Common myeloid progenitor, CD34-positive (primary cell): ENCODE measurements at regions not wholly inside any gene's neighbourhood (a gene's known extent, or its start where the extent isn't known, plus 50 kb on each side); places are given as distances from the start of the nearest gene placed in this dataset.

Source experiments
- CTCF ChIA-PET: fragments of 350-600 bp; sonication (Branson Sonifier 250); formaldehyde crosslinking; loops from one replicate; lab custom pipeline; 2021; ENCODE audit warnings: antibody characterized with exemption; lab: Charles Lee
- POLR2A ChIA-PET: fragments of 350-600 bp; sonication (Branson Sonifier 250); formaldehyde crosslinking; loops from one replicate; lab custom pipeline; 2021; ENCODE audit warnings: antibody characterized with exemption; lab: Charles Lee
- DNase-seq, 3 donors: peaks; one replicate each; pipeline versions ENCODE4 v3.0.0 to v3.0.0-alpha.2; 2013
- H3K27ac ChIP-seq, 2 experiments: 1 replicate in 1 of 2; 2 replicates in 1 of 2; pipeline ENCODE4 v1.7.0; 2013; ENCODE audit warnings: inconsistent platforms in 2 of 2, low read length in 2 of 2, mild to moderate bottlenecking in 2 of 2, low read depth in 1 of 2, moderate library complexity in 1 of 2; ENCODE audit not compliant: severe bottlenecking in 2 of 2, insufficient read depth in 1 of 2, poor library complexity in 1 of 2
- H3K27me3 ChIP-seq, 5 experiments: replicated peaks in 2 of 5; 1 replicate in 3 of 5; 2 replicates in 2 of 5; pipeline versions ENCODE4 v1.6.1 to v1.7.0; 2013; ENCODE audit warnings: low read length in 4 of 5, mild to moderate bottlenecking in 2 of 5, moderate library complexity in 2 of 5, inconsistent platforms in 1 of 5; ENCODE audit not compliant: insufficient read depth in 5 of 5, control insufficient read depth in 4 of 5
- H3K36me3 ChIP-seq, 4 experiments: 1 replicate in 2 of 4; 2 replicates in 2 of 4; pipeline versions ENCODE4 v1.6.1 to v1.7.0; 2013; ENCODE audit warnings: low read length in 3 of 4, control low read depth in 1 of 4, mild to moderate bottlenecking in 1 of 4; ENCODE audit not compliant: control insufficient read depth in 4 of 4, insufficient read depth in 4 of 4
- H3K4me1 ChIP-seq, 4 experiments: 1 replicate in 3 of 4; 2 replicates in 1 of 4; pipeline versions ENCODE4 v1.6.1 to v1.7.1; 2013; ENCODE audit warnings: low read length in 3 of 4, mild to moderate bottlenecking in 3 of 4, control low read depth in 1 of 4, inconsistent platforms in 1 of 4, moderate library complexity in 1 of 4; ENCODE audit not compliant: control insufficient read depth in 4 of 4, insufficient read depth in 4 of 4; ENCODE audit errors: control extremely low read depth in 1 of 4
- H3K4me3 ChIP-seq, 7 experiments: 1 replicate in 4 of 7; 2 replicates in 3 of 7; pipeline versions ENCODE4 v1.5.1 to v1.7.0; 2013; ENCODE audit warnings: mild to moderate bottlenecking in 7 of 7, low read length in 6 of 7, moderate library complexity in 6 of 7, inconsistent platforms in 2 of 7, low read depth in 2 of 7, control low read depth in 1 of 7; ENCODE audit not compliant: insufficient read depth in 4 of 7, control insufficient read depth in 1 of 7; ENCODE audit errors: extremely low read depth in 1 of 7
- H3K9me3 ChIP-seq, 5 experiments: 1 replicate in 4 of 5; 2 replicates in 1 of 5; pipeline versions ENCODE4 v1.6.1 to v1.7.1; 2013; ENCODE audit warnings: low read length in 4 of 5, mild to moderate bottlenecking in 2 of 5, inconsistent platforms in 1 of 5, low read depth in 1 of 5, moderate library complexity in 1 of 5; ENCODE audit not compliant: control insufficient read depth in 4 of 5, insufficient read depth in 2 of 5; ENCODE audit errors: control extremely low read depth in 1 of 5
- WGBS: methylation state at CpG from one replicate; pipeline ENCODE4 v1.1.5; 2013; ENCODE audit not compliant: insufficient coverage; 5-methylcytosine and 5-hydroxymethylcytosine counted together

- no CpG with 5 or more reads among the region's 2 CpGs for WGBS
- ChIA-PET POLR2A (no interaction called here), CTCF (no interaction called here)
- Histone ChIP-seq H3K27ac (no peak overlapping the region), H3K4me3 (no peak overlapping the region), H3K27me3 (no peaks in the 10 kb centered on the region), H3K4me1 (no peaks in the 10 kb centered on the region), H3K36me3 (no peaks in the 10 kb centered on the region), H3K9me3 (no peaks in the 10 kb centered on the region)
- no peak for DNase-seq
These were observed 1480.5 kb upstream of the IGFBP7 start for GRCh38 chr4:58590722-58591121.

GRCh38 chr4:58587856-58588255 is 1477.7 kb upstream of the IGFBP7 start:
- no peak for DNase-seq
- H3K4me1 ChIP-seq, result no peaks in the 10 kb centered on the region
- ChIA-PET POLR2A (no interaction called here), CTCF (no interaction called here)
- H3K4me3 ChIP-seq, result no peak overlapping the region
- no peak overlapping the region for H3K27ac ChIP-seq
- WGBS, result 93% methylated on average over 4 of the region's 6 CpGs
- H3K36me3 ChIP-seq, result no peaks in the 10 kb centered on the region
- no peaks in the 10 kb centered on the region for H3K27me3 ChIP-seq
- no peaks in the 10 kb centered on the region for H3K9me3 ChIP-seq

- no peak for DNase-seq
- Histone ChIP-seq H3K4me1 (no peaks in the 10 kb centered on the region), H3K27ac (no peak overlapping the region), H3K9me3 (no peaks in the 10 kb centered on the region), H3K36me3 (no peaks in the 10 kb centered on the region), H3K4me3 (no peak overlapping the region), H3K27me3 (no peaks in the 10 kb centered on the region)
- WGBS, result 17% methylated on average over 1 of the region's 1 CpG
- POLR2A ChIA-PET, result no interaction called here
- CTCF ChIA-PET, result no interaction called here
These were observed 1456.1 kb upstream of the IGFBP7 start for GRCh38 chr4:58566260-58566659.

GRCh38 chr4:58564695-58565475 is 1454.7 kb upstream of the IGFBP7 start:
- Histone ChIP-seq H3K4me1 (no peaks in the 10 kb centered on the region), H3K36me3 (no peaks in the 10 kb centered on the region), H3K4me3 (no peak overlapping the region), H3K27me3 (no peaks in the 10 kb centered on the region), H3K27ac (no peak overlapping the region), H3K9me3 (no peaks in the 10 kb centered on the region)
- no peak for DNase-seq
- POLR2A ChIA-PET, result no interaction called here
- 98% methylated on average over 4 of the region's 6 CpGs for WGBS
- CTCF ChIA-PET, result no interaction called here

GRCh38 chr4:58561170-58561569 is 1451.0 kb upstream of the IGFBP7 start:
- Histone ChIP-seq H3K9me3 (no peaks in the 10 kb centered on the region), H3K27me3 (no peaks in the 10 kb centered on the region), H3K27ac (no peak overlapping the region), H3K4me1 (no peaks in the 10 kb centered on the region), H3K36me3 (no peaks in the 10 kb centered on the region), H3K4me3 (no peak overlapping the region)
- POLR2A ChIA-PET, result no interaction called here
- DNase-seq, result no peak
- whole genome bisulfite sequencing, result 71% methylated on average over 1 of the region's 1 CpG
- CTCF ChIA-PET, result no interaction called here

GRCh38 chr4:58560736-58561135 is 1450.6 kb upstream of the IGFBP7 start:
- 75% methylated on average over 1 of the region's 1 CpG for WGBS
- H3K4me3 ChIP-seq, result no peak overlapping the region
- H3K27ac ChIP-seq, result no peak overlapping the region
- ChIA-PET POLR2A (no interaction called here), CTCF (no interaction called here)
- no peak for DNase-seq
- no peaks in the 10 kb centered on the region for H3K9me3 ChIP-seq
- no peaks in the 10 kb centered on the region for H3K36me3 ChIP-seq
- no peaks in the 10 kb centered on the region for H3K4me1 ChIP-seq
- H3K27me3 ChIP-seq, result no peaks in the 10 kb centered on the region

GRCh38 chr4:58553679-58554078 is 1443.5 kb upstream of the IGFBP7 start:
- Histone ChIP-seq H3K9me3 (peaks cover 0 to 1% (median 0%) of the 10 kb centered on the region in 5 experiments), H3K4me3 (no peak overlapping the region), H3K27ac (no peak overlapping the region), H3K27me3 (no peaks in the 10 kb centered on the region), H3K36me3 (no peaks in the 10 kb centered on the region), H3K4me1 (no peaks in the 10 kb centered on the region)
- ChIA-PET POLR2A (no interaction called here), CTCF (no interaction called here)
- WGBS, result 82% methylated on average over 2 of the region's 2 CpGs
- DNase-seq, result no peak
